ENCODE measurements at regions not wholly inside any gene's neighbourhood (a gene's known extent, or its start where the extent isn't known, plus 50 kb on each side); places are given as distances from the start of the nearest gene placed in this dataset.

DNA sequence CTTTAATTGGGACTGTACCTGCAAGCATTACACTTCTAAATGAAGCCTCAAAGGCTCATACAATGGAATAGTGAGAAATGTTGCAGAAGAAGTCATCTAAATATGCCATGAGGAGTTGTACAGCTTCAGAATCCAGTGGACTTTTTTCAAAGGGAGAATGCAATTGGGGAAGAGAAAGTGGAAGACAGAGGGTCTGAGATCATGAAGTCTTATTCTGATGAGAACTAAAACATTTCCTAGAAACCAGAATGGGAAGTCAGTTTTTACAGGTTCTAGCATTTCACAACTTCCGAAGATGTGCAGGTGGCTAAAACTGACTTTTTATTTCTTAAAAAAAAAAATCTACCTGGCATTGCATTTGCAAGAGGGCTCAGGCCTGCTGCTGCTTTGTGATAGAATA is 424.4 kb upstream of the RUNX1 start:
- TF ChIP-seq, protein P1, sequence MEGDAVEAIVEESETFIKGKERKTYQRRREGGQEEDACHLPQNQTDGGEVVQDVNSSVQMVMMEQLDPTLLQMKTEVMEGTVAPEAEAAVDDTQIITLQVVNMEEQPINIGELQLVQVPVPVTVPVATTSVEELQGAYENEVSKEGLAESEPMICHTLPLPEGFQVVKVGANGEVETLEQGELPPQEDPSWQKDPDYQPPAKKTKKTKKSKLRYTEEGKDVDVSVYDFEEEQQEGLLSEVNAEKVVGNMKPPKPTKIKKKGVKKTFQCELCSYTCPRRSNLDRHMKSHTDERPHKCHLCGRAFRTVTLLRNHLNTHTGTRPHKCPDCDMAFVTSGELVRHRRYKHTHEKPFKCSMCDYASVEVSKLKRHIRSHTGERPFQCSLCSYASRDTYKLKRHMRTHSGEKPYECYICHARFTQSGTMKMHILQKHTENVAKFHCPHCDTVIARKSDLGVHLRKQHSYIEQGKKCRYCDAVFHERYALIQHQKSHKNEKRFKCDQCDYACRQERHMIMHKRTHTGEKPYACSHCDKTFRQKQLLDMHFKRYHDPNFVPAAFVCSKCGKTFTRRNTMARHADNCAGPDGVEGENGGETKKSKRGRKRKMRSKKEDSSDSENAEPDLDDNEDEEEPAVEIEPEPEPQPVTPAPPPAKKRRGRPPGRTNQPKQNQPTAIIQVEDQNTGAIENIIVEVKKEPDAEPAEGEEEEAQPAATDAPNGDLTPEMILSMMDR (IDR thresholded peaks at IDR 0.05; ENCODE audit: insufficient read depth, low read length), result no peak
- TF ChIP-seq GABPA (IDR thresholded peaks at IDR 0.05; ENCODE audit: low read depth) (no peak), POLR2AphosphoS5 (IDR thresholded peaks at IDR 0.05; ENCODE audit: low read depth) (no peak)
- TF ChIP-seq, protein P2, sequence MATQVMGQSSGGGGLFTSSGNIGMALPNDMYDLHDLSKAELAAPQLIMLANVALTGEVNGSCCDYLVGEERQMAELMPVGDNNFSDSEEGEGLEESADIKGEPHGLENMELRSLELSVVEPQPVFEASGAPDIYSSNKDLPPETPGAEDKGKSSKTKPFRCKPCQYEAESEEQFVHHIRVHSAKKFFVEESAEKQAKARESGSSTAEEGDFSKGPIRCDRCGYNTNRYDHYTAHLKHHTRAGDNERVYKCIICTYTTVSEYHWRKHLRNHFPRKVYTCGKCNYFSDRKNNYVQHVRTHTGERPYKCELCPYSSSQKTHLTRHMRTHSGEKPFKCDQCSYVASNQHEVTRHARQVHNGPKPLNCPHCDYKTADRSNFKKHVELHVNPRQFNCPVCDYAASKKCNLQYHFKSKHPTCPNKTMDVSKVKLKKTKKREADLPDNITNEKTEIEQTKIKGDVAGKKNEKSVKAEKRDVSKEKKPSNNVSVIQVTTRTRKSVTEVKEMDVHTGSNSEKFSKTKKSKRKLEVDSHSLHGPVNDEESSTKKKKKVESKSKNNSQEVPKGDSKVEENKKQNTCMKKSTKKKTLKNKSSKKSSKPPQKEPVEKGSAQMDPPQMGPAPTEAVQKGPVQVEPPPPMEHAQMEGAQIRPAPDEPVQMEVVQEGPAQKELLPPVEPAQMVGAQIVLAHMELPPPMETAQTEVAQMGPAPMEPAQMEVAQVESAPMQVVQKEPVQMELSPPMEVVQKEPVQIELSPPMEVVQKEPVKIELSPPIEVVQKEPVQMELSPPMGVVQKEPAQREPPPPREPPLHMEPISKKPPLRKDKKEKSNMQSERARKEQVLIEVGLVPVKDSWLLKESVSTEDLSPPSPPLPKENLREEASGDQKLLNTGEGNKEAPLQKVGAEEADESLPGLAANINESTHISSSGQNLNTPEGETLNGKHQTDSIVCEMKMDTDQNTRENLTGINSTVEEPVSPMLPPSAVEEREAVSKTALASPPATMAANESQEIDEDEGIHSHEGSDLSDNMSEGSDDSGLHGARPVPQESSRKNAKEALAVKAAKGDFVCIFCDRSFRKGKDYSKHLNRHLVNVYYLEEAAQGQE (IDR thresholded peaks at IDR 0.05; ENCODE audit: insufficient replicate concordance, low read depth), result no peak

Data from HL-60 (cell line).